HG02970 (cell line): ENCODE measurements at regions not wholly inside any gene's neighbourhood (a gene's known extent, or its start where the extent isn't known, plus 50 kb on each side); places are given as distances from the start of the nearest gene placed in this dataset.

Source experiments
- ATAC-seq: cut with Tn5 transposase; IDR thresholded peaks from one replicate; pipeline ENCODE4 v1.9.1; 2021; ENCODE audit warnings: mild to moderate bottlenecking, moderate library complexity, moderate number of reproducible peaks; ENCODE audit not compliant: unreplicated experiment, low FRiP score

GRCh38 chr13:34634448-34634847 lies 307.6 kb upstream of the NBEA start:
- ATAC-seq = no peak

- no peak for ATAC-seq
Observed at GRCh38 chr13:34637138-34637537, 304.9 kb upstream of the NBEA start.

GRCh38 chr13:34637636-34638035 lies 304.4 kb upstream of the NBEA start:
- ATAC-seq = no peak

- ATAC-seq = no peak
Observed at GRCh38 chr13:34638897-34639296, 303.2 kb upstream of the NBEA start.

GRCh38 chr13:34640179-34640992 lies 301.7 kb upstream of the NBEA start:
- ATAC-seq = no peak

- no peak for ATAC-seq
Observed at GRCh38 chr13:34640993-34641330, 301.1 kb upstream of the NBEA start.

- no peak for ATAC-seq
Observed at GRCh38 chr13:34647379-34648150, 294.5 kb upstream of the NBEA start.

- no peak for ATAC-seq
Observed at GRCh38 chr13:34654203-34654602, 287.9 kb upstream of the NBEA start.

- no peak for ATAC-seq
Observed at GRCh38 chr13:34654647-34655046, 287.4 kb upstream of the NBEA start.

GRCh38 chr13:34655554-34655953 lies 286.5 kb upstream of the NBEA start:
- ATAC-seq = no peak

GRCh38 chr13:34657716-34658115 lies 284.4 kb upstream of the NBEA start:
- ATAC-seq = no peak

- no peak for ATAC-seq
Observed at GRCh38 chr13:34667286-34668218, 274.5 kb upstream of the NBEA start.

GRCh38 chr13:34671137-34671536 lies 270.9 kb upstream of the NBEA start:
- ATAC-seq = no peak

- ATAC-seq = no peak
Observed at GRCh38 chr13:34672631-34673030, 269.4 kb upstream of the NBEA start.

- ATAC-seq = no peak
Observed at GRCh38 chr13:34675626-34676025, 266.4 kb upstream of the NBEA start.

- no peak for ATAC-seq
Observed at GRCh38 chr13:34678154-34678553, 263.9 kb upstream of the NBEA start.

GRCh38 chr13:34681405-34681955 lies 260.6 kb upstream of the NBEA start:
- no peak for ATAC-seq

GRCh38 chr13:34695063-34695462 lies 247.0 kb upstream of the NBEA start:
- ATAC-seq = no peak

GRCh38 chr13:34696296-34696695 lies 245.8 kb upstream of the NBEA start:
- no peak for ATAC-seq

- no peak for ATAC-seq
Observed at GRCh38 chr13:34696741-34697140, 245.3 kb upstream of the NBEA start.

- no peak for ATAC-seq
Observed at GRCh38 chr13:34698945-34699344, 243.1 kb upstream of the NBEA start.
